GOT3 (cell line): ENCODE measurements at regions not wholly inside any gene's neighbourhood (a gene's known extent, or its start where the extent isn't known, plus 50 kb on each side); places are given as distances from the start of the nearest gene placed in this dataset.

ENCODE experiments used
- DNase-seq: peaks from one replicate; lab custom pipeline; 2025; ENCODE audit warnings: mixed read lengths; lab: John Stamatoyannopoulos, UW

DNA sequence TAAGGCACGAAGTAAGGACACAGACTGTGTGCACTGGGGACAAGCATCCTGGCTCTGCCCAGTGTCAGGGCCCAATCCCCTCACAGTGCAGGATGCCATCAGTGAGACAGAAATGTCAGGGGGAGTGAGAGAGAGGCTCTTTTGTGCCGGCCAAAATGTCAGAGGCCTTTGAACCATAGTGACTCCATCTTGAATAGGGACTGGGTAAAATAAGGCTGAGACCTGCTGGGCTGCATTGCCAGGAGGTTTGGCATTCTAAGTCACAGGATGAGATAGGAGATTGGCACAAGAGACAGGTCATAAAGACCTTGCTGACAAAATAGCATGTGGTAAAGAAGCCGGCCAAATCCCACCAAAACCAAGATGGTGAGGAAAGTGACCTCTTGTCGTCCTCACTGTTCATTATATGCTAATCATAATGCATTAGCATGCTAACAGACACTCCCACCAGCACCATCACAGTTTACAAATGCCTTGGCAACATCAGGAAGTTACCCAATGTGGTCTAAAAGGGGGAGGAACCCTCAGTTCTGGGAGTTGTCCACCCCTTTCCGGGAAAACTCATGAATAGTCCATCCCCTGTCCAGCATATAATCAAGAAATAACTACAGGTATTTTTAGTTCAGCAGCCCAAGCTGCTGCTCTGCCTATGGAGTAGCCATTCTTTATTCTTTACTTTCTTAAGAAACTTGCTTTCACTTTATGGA is 337.4 kb downstream of the LPIN1 start:
- no peak for DNase-seq

DNA sequence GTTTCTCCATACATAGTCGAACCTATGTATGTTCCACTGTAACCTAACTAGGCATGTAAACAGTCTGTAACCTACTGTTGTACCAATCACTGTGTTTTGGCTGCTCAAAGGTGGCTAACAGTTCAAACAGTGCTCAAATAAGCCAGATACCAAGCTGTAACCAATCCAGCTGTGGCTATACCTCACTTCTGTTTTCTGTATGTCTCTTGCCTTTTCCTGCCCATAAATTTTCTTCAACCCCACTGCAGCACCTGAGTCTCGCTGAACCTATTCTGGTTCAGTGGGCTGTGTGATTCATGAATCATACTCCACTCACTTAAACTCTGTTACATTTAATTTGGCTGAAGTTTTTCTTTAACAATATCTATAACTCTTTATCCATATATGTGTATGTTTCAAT is 340.7 kb downstream of the LPIN1 start:
- DNase-seq: no peak

DNA sequence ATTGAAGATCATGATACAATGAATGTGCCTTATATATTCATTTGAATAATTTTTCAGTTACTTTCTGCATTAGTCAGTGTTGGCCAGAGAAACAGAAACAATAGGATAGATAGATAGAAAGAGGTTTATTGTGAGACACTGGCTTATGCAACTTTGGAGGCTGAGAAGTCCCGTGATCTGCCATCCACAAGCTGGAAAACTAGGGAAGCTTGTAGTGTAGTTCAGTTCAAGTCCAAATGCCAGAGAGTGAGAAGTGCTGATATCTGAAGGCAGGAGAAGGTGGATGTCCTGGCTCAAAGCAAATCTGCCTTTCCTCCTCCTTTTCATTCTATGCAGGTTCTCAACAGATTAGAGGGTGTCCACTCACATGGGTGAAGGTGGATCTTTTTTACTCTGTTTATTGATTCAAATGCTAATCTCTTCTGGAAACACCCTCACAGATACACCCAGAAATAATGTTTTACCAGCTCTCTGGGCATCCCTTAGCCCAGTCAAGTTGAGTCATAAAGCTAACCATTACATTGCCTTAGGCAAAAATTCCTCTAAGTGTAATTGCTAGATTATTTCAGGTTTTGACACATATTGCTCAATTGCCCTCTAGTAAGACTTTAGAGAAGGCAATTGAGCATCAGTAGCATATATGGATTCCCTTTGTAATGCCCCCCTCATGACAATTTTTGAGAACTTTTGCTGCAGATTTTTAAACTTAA is 341.4 kb downstream of the LPIN1 start:
- DNase-seq: no peak

DNA sequence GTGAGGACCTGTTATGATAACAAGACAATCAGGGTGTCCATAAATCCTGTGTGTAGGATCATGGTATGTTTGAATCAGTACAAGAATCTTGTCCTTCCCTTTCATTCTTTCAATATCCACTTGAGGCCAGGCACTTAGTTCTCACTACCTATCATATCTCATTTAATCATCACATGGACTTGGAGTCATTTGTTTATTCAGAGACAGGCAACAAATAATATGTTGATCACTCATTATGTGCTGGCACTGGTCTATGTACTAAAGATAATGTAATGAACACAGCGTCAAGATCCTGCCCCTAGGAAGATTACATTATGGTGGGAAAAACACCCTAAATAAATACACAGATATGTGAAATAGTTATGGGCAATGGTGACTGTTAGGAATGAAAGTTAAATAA is 342.6 kb downstream of the LPIN1 start:
- no peak for DNase-seq

DNA sequence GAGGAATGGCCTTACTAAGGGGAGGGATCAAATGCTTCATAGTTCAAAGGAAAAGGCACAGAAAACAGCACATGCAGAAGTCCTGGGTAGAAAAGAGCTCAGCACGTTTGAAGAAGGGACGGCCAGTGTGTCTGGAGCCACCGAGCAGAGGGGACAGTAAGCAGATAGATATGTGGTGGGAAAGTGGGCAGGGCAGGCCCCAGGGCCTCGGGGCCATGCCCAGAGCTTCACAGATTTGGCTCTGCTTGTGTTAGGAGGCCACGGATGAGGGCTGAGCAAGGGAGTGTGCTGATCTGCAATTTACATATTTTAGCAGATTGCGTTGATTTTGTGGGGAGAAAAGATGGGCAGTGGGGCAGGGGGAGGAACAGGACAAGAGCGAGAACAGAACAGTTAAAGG is 343.1 kb downstream of the LPIN1 start:
- no peak for DNase-seq

DNA sequence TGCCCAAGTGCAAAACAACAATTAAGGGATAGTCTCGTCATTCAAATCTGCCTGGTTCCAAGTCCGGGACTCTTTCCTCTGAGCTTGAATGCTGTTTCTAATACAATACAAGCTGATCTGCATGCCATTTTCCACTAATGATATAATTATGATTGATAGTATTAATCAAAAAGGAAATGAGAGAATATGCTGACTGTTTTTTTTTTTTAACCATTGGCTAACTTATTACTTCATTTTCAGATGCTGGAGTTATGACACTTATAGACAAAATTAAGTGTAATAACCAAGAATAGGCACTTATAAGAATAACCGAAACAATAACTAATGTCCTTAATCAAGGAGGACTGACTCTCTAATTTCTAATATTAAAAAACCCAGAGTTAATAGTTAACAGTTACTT is 343.6 kb downstream of the LPIN1 start:
- DNase-seq: no peak

DNA sequence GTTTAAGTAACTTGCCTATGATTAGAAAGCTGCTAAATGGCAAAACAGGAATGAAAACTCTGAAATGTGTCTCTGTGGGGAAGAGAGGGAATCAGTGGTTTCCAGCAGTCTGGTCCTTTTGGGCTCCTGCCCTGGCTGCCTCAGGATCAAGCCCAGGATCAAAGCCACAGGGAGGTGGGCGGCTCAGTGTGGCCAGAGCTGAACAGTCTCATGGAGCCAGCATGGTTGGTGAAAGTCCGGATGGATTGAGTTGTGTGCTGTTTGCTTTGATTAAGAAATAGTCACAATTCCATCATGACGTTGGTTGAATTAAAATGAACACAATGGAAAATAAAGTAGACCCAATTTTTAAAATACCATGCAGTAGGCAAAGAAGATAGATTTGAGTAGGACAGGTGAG is 344.2 kb downstream of the LPIN1 start:
- no peak for DNase-seq

DNA sequence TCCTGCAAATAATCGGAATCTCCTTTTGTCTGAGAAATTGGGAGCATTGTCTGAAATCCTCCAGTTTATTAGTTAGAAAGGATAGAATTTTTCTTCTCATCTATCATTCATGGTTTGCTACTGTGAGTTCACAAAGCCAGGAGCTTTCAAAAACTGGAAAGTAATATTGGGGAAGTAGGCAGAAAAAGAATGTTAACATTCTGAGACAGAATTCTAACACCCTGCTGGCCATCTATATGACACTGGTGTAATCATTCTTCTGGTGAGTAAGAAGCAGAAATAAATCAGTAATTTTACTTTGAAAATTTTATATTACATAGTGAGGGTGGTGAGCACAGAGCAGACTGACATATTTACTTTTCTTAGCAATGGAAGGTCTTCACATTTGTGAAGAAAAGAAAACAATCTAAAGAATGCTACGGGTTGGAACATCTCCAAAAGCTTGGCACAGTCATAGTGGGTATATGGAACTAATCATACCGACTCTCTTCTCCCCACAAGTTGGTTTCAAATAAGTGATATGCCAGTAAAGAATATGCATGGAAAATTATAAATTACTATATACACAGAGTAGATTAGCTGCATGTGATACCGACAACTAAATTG is 344.9 kb downstream of the LPIN1 start:
- no peak for DNase-seq

DNA sequence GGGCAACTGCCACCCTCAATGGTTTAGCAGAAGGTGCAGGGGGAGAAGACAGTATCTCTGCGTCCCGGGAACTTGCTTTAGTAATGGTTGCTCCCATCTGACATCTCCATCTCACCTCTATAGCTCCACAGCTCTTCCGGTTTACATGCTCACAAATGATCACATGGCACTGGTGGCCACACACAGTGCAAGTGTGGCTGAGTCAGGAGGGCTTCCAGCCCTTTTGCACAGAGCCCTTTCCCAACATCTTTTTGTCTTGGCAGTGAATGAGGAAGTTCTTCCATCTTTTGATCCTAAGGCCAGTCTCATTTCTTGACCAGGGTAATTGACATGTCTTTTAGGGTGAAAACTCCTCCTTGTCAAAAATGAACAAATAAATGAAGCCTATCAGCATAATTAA is 347.7 kb downstream of the LPIN1 start:
- DNase-seq: no peak

DNA sequence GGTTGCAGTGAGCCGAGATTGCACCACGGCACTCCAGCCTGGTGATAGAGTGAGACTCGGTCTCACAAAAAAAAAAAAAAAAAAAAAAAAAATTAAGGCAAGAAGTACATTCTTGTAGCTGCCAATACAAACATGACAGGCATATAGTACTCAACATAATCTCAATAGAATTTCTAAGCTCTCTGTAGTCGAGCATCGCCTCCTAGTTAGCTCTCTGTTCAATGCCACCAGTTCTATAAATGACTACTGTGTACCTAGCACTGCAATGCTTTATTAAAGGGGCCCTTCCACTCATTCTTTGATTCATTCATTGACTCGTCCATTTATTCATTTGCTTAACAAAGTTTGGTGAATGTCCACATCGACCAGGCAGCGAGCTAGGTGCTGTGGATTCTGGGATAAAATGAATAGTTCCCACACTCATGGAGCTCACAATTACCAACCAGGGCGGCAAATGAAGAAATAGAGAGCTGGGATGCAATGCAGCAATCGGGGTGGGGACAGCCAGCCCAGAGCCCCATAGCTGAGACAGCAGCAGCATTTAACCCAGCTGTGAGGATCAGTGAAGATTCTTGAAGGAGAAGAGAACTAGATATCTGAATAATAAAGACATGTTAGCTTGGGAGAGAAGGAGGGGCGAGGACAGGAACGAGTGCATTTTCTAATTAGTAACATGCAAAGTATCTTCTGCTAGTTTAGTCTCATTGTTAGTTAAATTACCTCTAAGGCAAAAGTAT is 349.8 kb downstream of the LPIN1 start:
- no peak for DNase-seq

DNA sequence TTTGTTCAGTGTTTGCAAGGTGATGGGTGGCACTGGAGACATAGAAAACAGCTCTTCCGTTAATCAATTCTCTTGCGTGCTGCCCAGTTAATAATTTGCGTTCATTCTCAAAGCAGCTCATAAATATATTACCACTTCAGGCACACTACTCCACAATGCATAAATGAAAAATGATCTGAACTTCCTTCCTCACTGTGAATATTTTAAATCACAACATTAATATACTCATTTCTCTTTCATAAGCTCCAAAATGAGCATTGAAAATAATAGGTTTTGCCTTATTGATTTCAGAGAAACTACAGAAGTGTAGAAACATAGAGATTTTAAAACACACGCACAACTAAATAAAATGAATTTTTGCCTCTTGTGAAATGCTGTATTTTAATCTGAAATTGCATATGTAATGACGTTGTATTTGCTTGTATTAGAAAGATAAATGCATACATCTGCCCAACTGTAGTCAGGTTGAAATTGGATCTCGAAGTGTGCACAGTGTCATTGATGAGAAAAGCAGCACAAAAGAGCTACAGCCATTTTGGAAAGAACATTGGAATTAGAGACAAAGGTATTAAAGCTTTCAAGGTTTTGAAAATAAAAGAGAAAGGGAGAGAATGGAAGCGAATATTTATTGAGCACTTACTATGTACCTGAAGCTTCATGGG is 350.5 kb downstream of the LPIN1 start:
- no peak for DNase-seq

DNA sequence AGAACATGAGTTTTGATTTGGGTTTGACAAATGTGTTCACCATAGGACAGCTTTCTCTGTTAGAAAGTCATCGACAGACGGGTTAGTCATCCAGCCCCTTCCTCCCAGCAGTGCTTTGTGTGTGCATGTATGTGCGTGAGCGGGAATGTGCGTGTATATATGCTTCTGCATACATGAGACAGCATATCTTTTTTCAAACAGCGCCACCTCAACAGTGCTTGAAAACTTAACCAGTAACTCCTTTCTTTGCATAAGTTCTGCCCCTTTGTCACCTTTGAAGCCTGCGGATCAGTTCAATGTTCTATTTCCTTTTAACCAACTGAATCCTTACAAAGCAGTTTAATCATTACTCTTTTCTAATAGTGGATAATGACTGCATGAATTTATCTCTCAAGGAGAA is 351.4 kb downstream of the LPIN1 start:
- no peak for DNase-seq

DNA sequence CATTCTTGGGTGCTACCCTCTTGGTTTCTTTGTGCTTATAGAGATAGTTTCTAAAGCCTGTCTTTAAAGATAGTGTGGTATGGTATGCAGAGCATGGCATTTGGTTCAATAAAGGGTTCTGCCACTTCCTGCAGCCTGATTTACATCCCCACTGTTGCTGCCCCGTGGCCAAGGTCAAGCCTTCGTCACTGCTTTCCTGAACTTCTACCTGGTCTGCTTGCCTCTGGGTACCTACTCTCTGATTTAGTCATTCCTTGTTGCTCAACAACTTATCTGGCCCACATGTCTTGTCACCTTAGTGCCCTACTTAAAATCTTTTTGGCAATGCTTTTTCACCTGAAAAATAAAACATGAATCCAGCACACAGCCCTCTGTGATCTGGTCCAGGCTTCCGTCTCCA is 352.9 kb downstream of the LPIN1 start:
- DNase-seq: no peak

DNA sequence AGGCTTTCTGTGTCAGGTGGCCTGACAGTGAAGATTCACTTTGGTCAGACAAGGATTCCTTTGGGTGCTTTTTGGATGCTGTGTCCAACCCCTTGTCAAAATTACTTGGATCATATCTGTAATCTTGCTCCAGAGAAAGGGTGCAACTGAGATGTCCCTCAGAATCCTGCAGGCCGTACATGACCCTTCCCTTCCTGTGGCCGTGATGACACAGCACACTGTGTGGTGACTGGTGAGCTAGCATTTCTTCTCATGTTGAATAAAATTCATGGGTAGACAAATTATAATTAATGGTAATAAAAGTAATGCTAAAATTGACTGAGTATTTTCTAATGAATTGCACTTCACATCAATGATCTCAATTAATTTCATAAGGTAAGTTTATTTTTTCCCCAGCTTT is 356.2 kb downstream of the LPIN1 start:
- no peak for DNase-seq

DNA sequence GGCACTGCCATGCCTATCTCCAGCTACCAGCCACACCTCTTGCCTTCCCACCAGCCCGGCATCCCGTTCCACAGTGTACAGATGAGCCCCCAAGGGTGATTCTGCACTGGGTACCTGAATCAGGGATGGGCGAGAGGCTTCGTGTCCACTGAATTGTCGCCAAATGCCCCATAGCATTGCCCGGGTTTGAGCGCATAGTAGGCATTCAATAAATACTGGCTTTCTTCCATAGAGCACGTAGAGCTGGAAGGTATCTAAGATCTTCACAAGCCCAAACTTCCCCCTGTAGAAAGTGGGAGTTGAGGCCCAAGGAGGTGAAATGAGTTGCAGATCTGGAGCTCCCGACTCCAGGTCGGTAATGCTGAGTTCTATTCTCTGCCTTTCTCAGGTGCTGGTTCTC is 358.7 kb downstream of the LPIN1 start:
- no peak for DNase-seq

DNA sequence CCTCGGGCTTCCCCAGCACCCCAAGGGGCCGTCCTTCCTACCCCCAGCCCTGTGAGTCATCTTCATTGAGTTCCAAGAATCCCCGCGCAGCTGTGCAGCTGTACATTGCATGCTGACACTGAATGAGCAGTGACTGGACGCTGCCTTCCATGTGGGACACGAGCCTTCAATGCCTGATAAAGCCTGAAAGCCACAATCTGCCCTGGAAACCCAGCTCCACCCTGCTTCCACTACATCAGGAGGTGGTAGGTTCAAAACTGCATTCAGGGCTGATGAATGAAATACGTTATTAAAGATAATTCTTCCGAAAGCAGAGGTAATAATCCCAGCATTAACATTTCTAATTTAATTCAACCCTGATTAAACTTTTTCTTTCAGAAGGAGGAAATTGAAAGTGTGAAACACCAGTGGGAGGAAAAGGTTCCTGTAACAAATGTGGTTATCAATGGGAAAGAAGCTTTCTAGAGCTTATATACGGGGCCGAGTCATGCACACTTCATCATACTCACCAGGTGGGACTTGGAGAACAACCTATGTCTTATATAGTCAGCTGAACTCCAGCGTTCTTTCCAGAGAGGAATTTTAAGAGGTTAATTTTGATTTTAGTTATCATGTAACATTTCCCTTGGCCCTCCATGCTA is 360.1 kb downstream of the LPIN1 start:
- DNase-seq: peak; percentile 62

DNA sequence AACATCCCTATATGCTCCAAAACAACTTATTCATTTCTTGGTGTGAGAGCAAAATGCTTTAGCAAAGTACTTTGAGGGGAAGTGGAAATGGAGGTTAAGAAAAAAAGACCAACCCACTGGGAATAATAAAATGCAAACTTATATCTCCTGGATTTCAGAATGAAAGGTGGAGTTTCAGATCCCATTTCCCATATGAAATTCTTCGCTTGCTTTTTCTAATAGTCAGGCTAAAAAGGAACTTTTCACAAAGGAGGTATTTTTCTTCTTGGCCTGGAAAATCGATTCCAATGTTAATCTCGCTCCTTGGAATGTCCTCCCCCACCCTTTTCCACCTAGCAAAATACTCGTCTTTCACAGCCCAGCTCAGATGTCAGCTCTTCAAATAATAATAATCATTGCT is 360.9 kb downstream of the LPIN1 start:
- no peak for DNase-seq

DNA sequence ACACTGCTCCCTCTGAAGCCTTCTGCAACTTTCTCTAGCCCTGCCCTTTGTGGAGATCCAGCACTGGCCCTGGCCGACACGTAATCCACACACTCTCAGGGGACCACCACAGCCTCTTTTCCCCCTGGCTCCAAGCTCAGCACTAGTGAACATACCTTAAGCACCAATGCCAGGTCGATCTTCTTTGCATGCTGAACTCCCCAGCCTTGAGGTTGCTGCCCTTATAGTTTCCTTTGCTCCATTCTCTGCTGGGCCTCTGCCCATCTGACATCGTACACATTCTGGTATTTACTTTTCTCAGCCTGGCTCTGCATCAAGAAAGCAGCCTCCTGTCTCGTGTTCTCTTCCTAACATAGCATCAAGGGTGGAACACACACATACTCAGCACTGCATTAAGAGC is 361.5 kb downstream of the LPIN1 start:
- DNase-seq: no peak

DNA sequence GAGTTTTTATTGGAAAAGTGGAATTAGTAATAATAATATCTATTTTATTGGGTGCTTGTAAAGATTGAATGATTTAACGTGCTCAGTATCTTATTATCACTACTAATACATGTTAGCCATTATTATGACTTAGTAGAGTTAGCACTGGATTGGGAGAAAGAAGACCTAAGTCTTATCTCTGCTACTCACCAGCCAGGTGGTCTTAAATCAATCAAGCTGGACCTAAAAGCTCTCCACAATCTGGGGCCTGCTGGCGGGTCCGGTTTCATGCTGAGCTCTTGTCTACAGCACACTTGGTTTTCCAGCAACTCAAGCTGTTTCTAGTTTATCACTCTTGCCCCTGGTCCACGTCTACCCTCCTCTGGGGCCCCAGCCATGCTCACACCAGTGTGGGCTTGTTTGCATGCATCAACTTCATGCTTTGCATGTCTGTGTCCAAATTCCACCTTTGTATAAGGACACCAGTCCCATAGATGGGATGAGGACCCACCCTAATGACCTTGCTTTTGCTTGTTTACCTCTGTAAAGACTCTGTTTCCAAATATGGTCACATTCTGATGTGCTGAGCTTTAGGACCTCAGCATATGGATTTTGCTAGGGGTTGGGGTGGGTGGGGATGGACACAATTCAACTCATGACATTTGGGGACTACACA is 363.1 kb downstream of the LPIN1 start:
- no peak for DNase-seq

DNA sequence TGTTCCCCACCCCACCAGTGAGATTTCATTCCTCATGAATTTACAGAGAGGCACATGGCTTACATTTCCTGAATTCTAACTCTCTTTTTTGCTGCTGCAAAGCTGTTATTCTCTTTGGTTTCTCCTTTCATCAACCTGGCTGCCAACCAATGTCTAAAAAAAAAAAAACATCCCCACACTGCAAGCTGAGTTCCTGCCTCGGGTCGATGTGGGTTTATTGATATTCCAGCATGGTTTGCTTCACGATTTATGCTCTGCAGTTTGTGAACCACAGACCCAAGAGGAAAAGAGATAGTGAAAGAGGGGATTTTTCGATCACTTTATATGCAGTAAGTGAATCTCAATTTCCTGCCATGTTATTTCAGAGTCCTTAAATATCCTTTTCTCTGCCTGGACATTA is 363.6 kb downstream of the LPIN1 start:
- no peak for DNase-seq

DNA sequence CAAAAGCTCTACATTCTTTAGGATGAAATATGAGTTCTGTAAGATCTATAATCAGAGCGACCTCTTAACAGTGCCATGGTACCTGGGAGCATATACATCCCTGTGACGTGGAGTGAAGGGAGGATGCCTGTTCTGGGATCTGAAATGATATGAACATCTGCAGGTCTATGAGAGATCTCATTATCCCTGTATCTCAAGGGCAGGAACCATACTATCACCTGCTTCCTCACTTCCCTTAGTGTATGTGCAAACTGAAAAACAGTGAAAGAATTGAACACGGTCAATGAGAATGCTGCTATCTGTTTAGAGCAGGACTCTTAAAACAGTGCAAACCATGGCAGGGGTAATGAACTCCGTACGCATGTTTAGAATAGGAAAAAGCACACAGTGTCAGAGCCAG is 364.0 kb downstream of the LPIN1 start:
- DNase-seq: no peak
